HepG2 (cell line): ENCODE measurements at regions not wholly inside any gene's neighbourhood (a gene's known extent, or its start where the extent isn't known, plus 50 kb on each side); places are given as distances from the start of the nearest gene placed in this dataset.

Source experiments
- ATAC-seq: fragments of 200-7000 bp; cut with Tn5 transposase; 3 replicates; pipeline ENCODE4 v1.9.1; 2020; ENCODE audit warnings: mild to moderate bottlenecking, moderate library complexity
- BruUV-seq: library from RNA; stranded (reverse); fragments of 400-500 nt; replicated peaks from 2 replicates; lab custom pipeline; 2021; lab: Mats Ljungman, UMichigan
- CTCF ChIA-PET: fragments of 300-600 bp; formaldehyde crosslinking; extraction: SDS; loops from one replicate; lab custom pipeline; 2021; ENCODE audit warnings: low total read pairs, inconsistent platforms, low intra/inter-chr PET ratio; lab: Yijun Ruan, JAX
- POLR2A ChIA-PET: fragments of 350-600 bp; sonication (Branson Sonifier 250); formaldehyde crosslinking; loops from one replicate; lab custom pipeline; 2020; ENCODE audit warnings: antibody characterized with exemption, inconsistent platforms; lab: Yijun Ruan, JAX
- DNase-seq: peaks from one replicate; pipeline ENCODE4 v3.0.0-alpha.2; 2015; ENCODE audit warnings: low spot score
- FAIRE-seq: peaks from 3 replicates; lab custom pipeline; 2011; peaks lifted over from hg19 to GRCh38; lab: Jason Lieb, UNC
- H2AFZ ChIP-seq: one replicate; pipeline ENCODE4 v1.6.1; 2011; ENCODE audit warnings: low read length, inconsistent platforms
- H3K27ac ChIP-seq: fragments of 300-600 bp; 3 replicates; pipeline ENCODE4 v1.8.0; 2011; ENCODE audit warnings: mixed run types, mild to moderate bottlenecking, mixed read lengths, low read length, inconsistent platforms; ENCODE audit not compliant: insufficient read depth; ENCODE audit errors: extremely low read length
- H3K27me3 ChIP-seq, 2 experiments: fragments of 200-600 bp in 1 of 2; 2 replicates in 1 of 2; 3 replicates in 1 of 2; pipeline versions ENCODE4 v1.6.0 to v1.8.0; 2011; ENCODE audit warnings: low read length in 2 of 2, mild to moderate bottlenecking in 2 of 2, moderate library complexity in 2 of 2, inconsistent platforms in 1 of 2; ENCODE audit not compliant: insufficient read depth in 2 of 2, control insufficient read depth in 1 of 2
- H3K36me3 ChIP-seq, 2 experiments: fragments of 200-600 bp in 1 of 2; replicated peaks in 1 of 2; 2 replicates in 1 of 2; 3 replicates in 1 of 2; pipeline versions ENCODE4 v1.5.1 to v1.8.0; 2011; ENCODE audit warnings: low read length in 2 of 2, inconsistent platforms in 1 of 2; ENCODE audit not compliant: insufficient read depth in 2 of 2, control insufficient read depth in 1 of 2
- H3K4me1 ChIP-seq: 2 replicates; pipeline ENCODE4 v1.5.1; 2012; ENCODE audit warnings: low read length, inconsistent platforms; ENCODE audit not compliant: insufficient read depth
- H3K4me2 ChIP-seq: 2 replicates; pipeline ENCODE4 v1.6.0; 2011; ENCODE audit warnings: low read depth, low read length, inconsistent platforms
- H3K4me3 ChIP-seq, 3 experiments: fragments of 200-600 bp in 1 of 3; sonication (generic), shearing (Covaris generic) in 1 of 3; replicated peaks in 1 of 3; 2 replicates each; pipeline ENCODE4 v1.5.1; 2011 to 2016; ENCODE audit warnings: low read length in 3 of 3, inconsistent platforms in 2 of 3, low read depth in 2 of 3, mild to moderate bottlenecking in 2 of 3, control low read depth in 1 of 3, mixed read lengths in 1 of 3; ENCODE audit not compliant: insufficient read depth in 1 of 3
- H3K79me2 ChIP-seq: one replicate; pipeline ENCODE4 v1.6.1; 2011; ENCODE audit warnings: low read length, inconsistent platforms; ENCODE audit not compliant: insufficient read depth
- H3K9ac ChIP-seq: 2 replicates; pipeline ENCODE4 v1.6.0; 2011; ENCODE audit warnings: mild to moderate bottlenecking, low read depth, low read length, inconsistent platforms; ENCODE audit not compliant: insufficient read depth
- H3K9me3 ChIP-seq: 2 replicates; pipeline ENCODE4 v1.5.1; 2012; ENCODE audit warnings: mild to moderate bottlenecking, low read length
- H4K20me1 ChIP-seq: 2 replicates; pipeline ENCODE4 v1.6.0; 2011; ENCODE audit warnings: inconsistent platforms, mild to moderate bottlenecking, low read length, moderate library complexity; ENCODE audit not compliant: insufficient read depth
- BHLHE40 ChIP-seq: IDR thresholded peaks from 2 replicates; pipeline ENCODE4 v1.6.1; 2011; ENCODE audit warnings: low read length, improper control_type of control experiment
- CREB3 ChIP-seq: sonication (generic); formaldehyde crosslinking; IDR thresholded peaks from 2 replicates; pipeline ENCODE4 v1.5.0; 2020; ENCODE audit warnings: missing genetic modification reagents
- ESRRA ChIP-seq: sonication (generic); formaldehyde crosslinking; IDR thresholded peaks from 2 replicates; pipeline ENCODE4 v1.5.1; 2020; ENCODE audit warnings: mild to moderate bottlenecking, low read depth, missing genetic modification reagents
- MYNN ChIP-seq: sonication (generic); formaldehyde crosslinking; IDR thresholded peaks from 2 replicates; pipeline ENCODE4 v1.4.0; 2020; ENCODE audit warnings: mild to moderate bottlenecking, low read depth, missing genetic modification reagents
- REL ChIP-seq: sonication (generic); formaldehyde crosslinking; conservative IDR thresholded peaks from 2 replicates; pipeline ENCODE4 v1.8.0; 2022; ENCODE audit warnings: mild to moderate bottlenecking, missing genetic modification reagents, moderate library complexity
- THRA ChIP-seq: sonication (generic); formaldehyde crosslinking; IDR thresholded peaks from 2 replicates; pipeline ENCODE4 v1.4.0; 2020; ENCODE audit warnings: missing genetic modification reagents, borderline replicate concordance
- ZBTB1 ChIP-seq: sonication (generic); formaldehyde crosslinking; IDR thresholded peaks from 2 replicates; pipeline ENCODE4 v1.4.0; 2020; ENCODE audit warnings: missing genetic modification reagents, borderline replicate concordance
- ZFP36L2 ChIP-seq: sonication (generic); formaldehyde crosslinking; IDR thresholded peaks from 2 replicates; pipeline ENCODE4 v1.4.0; 2020; ENCODE audit warnings: missing genetic modification reagents
- ZNF234 ChIP-seq: sonication (generic); formaldehyde crosslinking; conservative IDR thresholded peaks from 2 replicates; pipeline ENCODE4 v1.5.1; 2020; ENCODE audit warnings: mild to moderate bottlenecking, missing genetic modification reagents
- ZNF562 ChIP-seq: sonication (generic); formaldehyde crosslinking; IDR thresholded peaks from 2 replicates; pipeline ENCODE4 v1.8.0; 2022; ENCODE audit warnings: missing genetic modification reagents, borderline replicate concordance
- ZNF703 ChIP-seq: sonication (generic); formaldehyde crosslinking; IDR thresholded peaks from 2 replicates; pipeline ENCODE4 v1.5.1; 2020; ENCODE audit warnings: missing genetic modification reagents, mild to moderate bottlenecking, moderate library complexity, borderline replicate concordance
- WGBS: methylation state at CpG from one replicate; pipeline ENCODE4 v1.1.6; 2017; ENCODE audit warnings: low lambda C conversion rate; 5-methylcytosine and 5-hydroxymethylcytosine counted together
- in situ Hi-C: cut with HindIII; loops from 2 replicates; pipeline ENCODE4 v1.10.0; 2017; ENCODE audit warnings: low pct_unique_long_range_greater_than_20kb; ENCODE audit not compliant: extremely low pct_ligation_motif_present
- intact Hi-C: fragments of 100-400 bp; cut with micrococcal nuclease; formaldehyde crosslinking; loops from one replicate; pipeline ENCODE4 v1.10.0; 2022; ENCODE audit not compliant: unreplicated experiment
- TF ChIP-seq, protein P1 (sequence below), 2 experiments: sonication (generic) in 1 of 2; formaldehyde crosslinking in 1 of 2; IDR thresholded peaks; 2 replicates each; pipeline versions ENCODE4 v1.4.0 to v1.6.1; 2016 to 2020; ENCODE audit warnings: borderline replicate concordance in 1 of 2, low read depth in 1 of 2, mild to moderate bottlenecking in 1 of 2, missing genetic modification reagents in 1 of 2
- TF ChIP-seq, protein P2 (sequence below): IDR thresholded peaks from 2 replicates; pipeline ENCODE4 v1.6.1; 2018; ENCODE audit warnings: missing genetic modification reagents, mild to moderate bottlenecking, missing compliant biosample characterization
- TF ChIP-seq, protein P3 (sequence below): sonication (generic); formaldehyde crosslinking; conservative IDR thresholded peaks from 2 replicates; pipeline ENCODE4 v1.4.0; 2020; ENCODE audit warnings: missing genetic modification reagents

DNA sequence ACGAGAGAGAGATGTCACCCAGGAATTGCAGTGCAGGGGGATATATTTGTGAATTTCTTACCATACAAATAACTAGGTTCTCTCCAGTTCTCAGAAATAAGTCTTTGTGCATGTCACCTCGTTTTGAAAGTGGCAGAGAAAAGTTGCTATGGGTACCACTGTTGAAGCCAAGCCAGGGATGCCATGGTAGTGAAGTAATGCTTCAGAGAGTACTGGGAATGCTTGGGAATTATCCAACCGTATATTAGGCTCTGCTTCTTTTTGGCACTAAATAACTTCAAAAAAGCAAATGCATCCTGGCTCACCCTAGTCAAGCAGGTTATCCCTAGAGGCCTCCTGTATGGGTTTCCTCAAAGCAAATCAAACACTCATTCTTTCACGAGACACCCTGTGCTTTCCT is 50.7 kb upstream of the DDX18 start:
- Histone ChIP-seq H3K9me3 (no peaks in the 10 kb centered on the region), H2AFZ (no peak overlapping the region), H3K79me2 (no peaks in the 10 kb centered on the region), H3K4me2 (no peak overlapping the region), H3K36me3 (no peaks in the 10 kb centered on the region), H3K27me3 (no peaks in the 10 kb centered on the region), H3K9ac (no peak overlapping the region), H4K20me1 (no peaks in the 10 kb centered on the region), H3K4me3 (no peak overlapping the region), H3K4me1 (no peaks in the 10 kb centered on the region), H3K27ac (no peak overlapping the region)
- POLR2A ChIA-PET: no interaction called here
- BruUV-seq: no TSS peak
- ATAC-seq (no peak), DNase-seq (no peak), FAIRE-seq (no peak)
- intact Hi-C loops: no loop called here
- CTCF ChIA-PET: no interaction called here
- in situ Hi-C loops: loop anchor here (25.0 kb wide), 1 partner anchor 302 kb away; no protein-coding TSS in a partner anchor
- 8% methylated on average over 4 of the region's 4 CpGs for WGBS
- no peak for TF ChIP-seq REL (CRISPR knock-in tag)
- no peak for TF ChIP-seq MYNN (CRISPR knock-in tag)
- TF ChIP-seq, protein P1, sequence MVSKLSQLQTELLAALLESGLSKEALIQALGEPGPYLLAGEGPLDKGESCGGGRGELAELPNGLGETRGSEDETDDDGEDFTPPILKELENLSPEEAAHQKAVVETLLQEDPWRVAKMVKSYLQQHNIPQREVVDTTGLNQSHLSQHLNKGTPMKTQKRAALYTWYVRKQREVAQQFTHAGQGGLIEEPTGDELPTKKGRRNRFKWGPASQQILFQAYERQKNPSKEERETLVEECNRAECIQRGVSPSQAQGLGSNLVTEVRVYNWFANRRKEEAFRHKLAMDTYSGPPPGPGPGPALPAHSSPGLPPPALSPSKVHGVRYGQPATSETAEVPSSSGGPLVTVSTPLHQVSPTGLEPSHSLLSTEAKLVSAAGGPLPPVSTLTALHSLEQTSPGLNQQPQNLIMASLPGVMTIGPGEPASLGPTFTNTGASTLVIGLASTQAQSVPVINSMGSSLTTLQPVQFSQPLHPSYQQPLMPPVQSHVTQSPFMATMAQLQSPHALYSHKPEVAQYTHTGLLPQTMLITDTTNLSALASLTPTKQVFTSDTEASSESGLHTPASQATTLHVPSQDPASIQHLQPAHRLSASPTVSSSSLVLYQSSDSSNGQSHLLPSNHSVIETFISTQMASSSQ (IDR thresholded peaks at IDR 0.05; ENCODE audit: low read depth): no peak
- TF ChIP-seq, protein P1 (CRISPR knock-in tag; IDR thresholded peaks at IDR 0.05; ENCODE audit: borderline replicate concordance): no peak
- no peak for TF ChIP-seq ZNF234
- TF ChIP-seq ZNF703 (CRISPR knock-in tag): no peak
- no peak for TF ChIP-seq ESRRA
- TF ChIP-seq ZBTB1 (CRISPR knock-in tag): no peak
- no peak for TF ChIP-seq ZFP36L2 (CRISPR knock-in tag)
- no peak for TF ChIP-seq THRA (CRISPR knock-in tag)
- TF ChIP-seq BHLHE40: no peak
- TF ChIP-seq, protein P2, sequence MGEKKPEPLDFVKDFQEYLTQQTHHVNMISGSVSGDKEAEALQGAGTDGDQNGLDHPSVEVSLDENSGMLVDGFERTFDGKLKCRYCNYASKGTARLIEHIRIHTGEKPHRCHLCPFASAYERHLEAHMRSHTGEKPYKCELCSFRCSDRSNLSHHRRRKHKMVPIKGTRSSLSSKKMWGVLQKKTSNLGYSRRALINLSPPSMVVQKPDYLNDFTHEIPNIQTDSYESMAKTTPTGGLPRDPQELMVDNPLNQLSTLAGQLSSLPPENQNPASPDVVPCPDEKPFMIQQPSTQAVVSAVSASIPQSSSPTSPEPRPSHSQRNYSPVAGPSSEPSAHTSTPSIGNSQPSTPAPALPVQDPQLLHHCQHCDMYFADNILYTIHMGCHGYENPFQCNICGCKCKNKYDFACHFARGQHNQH: no peak
- TF ChIP-seq, protein P3, sequence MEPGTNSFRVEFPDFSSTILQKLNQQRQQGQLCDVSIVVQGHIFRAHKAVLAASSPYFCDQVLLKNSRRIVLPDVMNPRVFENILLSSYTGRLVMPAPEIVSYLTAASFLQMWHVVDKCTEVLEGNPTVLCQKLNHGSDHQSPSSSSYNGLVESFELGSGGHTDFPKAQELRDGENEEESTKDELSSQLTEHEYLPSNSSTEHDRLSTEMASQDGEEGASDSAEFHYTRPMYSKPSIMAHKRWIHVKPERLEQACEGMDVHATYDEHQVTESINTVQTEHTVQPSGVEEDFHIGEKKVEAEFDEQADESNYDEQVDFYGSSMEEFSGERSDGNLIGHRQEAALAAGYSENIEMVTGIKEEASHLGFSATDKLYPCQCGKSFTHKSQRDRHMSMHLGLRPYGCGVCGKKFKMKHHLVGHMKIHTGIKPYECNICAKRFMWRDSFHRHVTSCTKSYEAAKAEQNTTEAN (CRISPR knock-in tag): no peak
- TF ChIP-seq CREB3 (CRISPR knock-in tag): no peak
- TF ChIP-seq ZNF562 (CRISPR knock-in tag): no peak
